Colonic mucosa (tissue), 4 donors: ENCODE measurements at regions not wholly inside any gene's neighbourhood (a gene's known extent, or its start where the extent isn't known, plus 50 kb on each side); places are given as distances from the start of the nearest gene placed in this dataset.

ENCODE experiments used
- DNase-seq: peaks from one replicate; pipeline ENCODE4 v3.0.0-alpha.2; 2020
- H3K27ac ChIP-seq: fragments of 200-600 bp; one replicate; pipeline ENCODE4 v1.8.0; 2021
- H3K27me3 ChIP-seq: fragments of 200-600 bp; one replicate; pipeline ENCODE4 v1.8.0; 2021
- H3K36me3 ChIP-seq: fragments of 200-600 bp; one replicate; pipeline ENCODE4 v1.8.0; 2021
- H3K4me1 ChIP-seq: fragments of 200-600 bp; one replicate; pipeline ENCODE4 v1.8.0; 2021; ENCODE audit warnings: mild to moderate bottlenecking
- H3K4me3 ChIP-seq: fragments of 200-600 bp; one replicate; pipeline ENCODE4 v1.8.0; 2021
- H3K9ac ChIP-seq, 2 donors: one replicate each; pipeline ENCODE4 v1.7.0; 2013; ENCODE audit warnings: control low read depth in 2 of 2, low read depth in 2 of 2, low read length in 2 of 2
- H3K9me3 ChIP-seq: fragments of 200-600 bp; one replicate; pipeline ENCODE4 v1.8.0; 2021
- intact Hi-C: fragments of 100-400 bp; cut with DNase I; formaldehyde crosslinking; loops from one replicate; pipeline ENCODE4 v1.14.1; 2022
- TF ChIP-seq, protein P1 (sequence below): fragments of 200-600 bp; IDR thresholded peaks from one replicate; pipeline ENCODE4 v1.8.0; 2022; ENCODE audit warnings: antibody characterized with exemption, mild to moderate bottlenecking
- donor health status: healthy.
- donor health status: DM: no; HTN: no; CAD: no.
- donor health status: DM: no; HTN: no; CAD: no.

DNA sequence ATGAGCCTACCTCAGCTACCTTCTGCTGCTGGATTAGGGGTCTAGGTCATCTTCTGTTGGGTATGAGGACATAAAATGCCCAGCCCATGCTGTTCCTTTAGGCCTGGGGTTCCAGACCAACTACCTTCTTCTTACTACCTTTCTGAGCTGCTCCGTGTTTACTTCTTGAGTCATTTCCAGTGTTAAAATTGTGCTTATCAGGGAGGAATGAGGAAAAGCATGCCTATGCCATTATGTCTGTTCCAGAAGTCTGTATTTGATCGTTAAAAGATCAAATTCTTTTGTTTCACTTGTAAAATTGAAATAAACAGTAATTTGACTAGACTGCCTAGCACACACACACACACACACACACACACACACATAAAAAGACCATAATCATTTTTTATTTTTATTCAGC is 1912.7 kb upstream of the TENM3 start:
- no peaks in the 10 kb centered on the region for H3K36me3 ChIP-seq
- no peaks in the 10 kb centered on the region for H3K4me1 ChIP-seq
- TF ChIP-seq, protein P1, sequence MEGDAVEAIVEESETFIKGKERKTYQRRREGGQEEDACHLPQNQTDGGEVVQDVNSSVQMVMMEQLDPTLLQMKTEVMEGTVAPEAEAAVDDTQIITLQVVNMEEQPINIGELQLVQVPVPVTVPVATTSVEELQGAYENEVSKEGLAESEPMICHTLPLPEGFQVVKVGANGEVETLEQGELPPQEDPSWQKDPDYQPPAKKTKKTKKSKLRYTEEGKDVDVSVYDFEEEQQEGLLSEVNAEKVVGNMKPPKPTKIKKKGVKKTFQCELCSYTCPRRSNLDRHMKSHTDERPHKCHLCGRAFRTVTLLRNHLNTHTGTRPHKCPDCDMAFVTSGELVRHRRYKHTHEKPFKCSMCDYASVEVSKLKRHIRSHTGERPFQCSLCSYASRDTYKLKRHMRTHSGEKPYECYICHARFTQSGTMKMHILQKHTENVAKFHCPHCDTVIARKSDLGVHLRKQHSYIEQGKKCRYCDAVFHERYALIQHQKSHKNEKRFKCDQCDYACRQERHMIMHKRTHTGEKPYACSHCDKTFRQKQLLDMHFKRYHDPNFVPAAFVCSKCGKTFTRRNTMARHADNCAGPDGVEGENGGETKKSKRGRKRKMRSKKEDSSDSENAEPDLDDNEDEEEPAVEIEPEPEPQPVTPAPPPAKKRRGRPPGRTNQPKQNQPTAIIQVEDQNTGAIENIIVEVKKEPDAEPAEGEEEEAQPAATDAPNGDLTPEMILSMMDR: no peak
- H3K9ac ChIP-seq: no peak overlapping the region
- H3K4me3 ChIP-seq: no peak overlapping the region
- intact Hi-C loops: no loop called here
- no peaks in the 10 kb centered on the region for H3K9me3 ChIP-seq
- H3K27ac ChIP-seq: no peak overlapping the region
- no peaks in the 10 kb centered on the region for H3K27me3 ChIP-seq
- no peak for DNase-seq

DNA sequence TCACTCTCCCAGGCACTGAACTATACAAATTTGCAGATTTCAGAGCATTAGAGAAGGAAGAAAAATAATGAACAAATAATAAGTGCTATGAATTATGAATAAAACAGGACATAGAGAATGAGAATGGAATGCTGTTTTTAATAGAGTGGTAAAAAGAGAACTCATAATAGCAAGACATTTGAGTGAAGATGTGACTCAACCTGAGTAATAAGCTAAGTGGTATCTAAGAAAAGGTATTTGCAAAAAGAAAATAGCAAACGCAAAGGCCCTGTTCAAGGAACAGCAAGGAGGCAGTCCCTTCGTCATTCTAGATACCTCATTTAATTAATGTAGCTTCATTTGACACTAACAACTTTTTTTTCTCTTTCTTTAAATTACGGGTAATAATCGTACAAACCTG is 1910.0 kb upstream of the TENM3 start:
- DNase-seq: no peak
- Histone ChIP-seq H3K9ac (no peak overlapping the region), H3K4me3 (no peak overlapping the region), H3K9me3 (no peaks in the 10 kb centered on the region), H3K36me3 (no peaks in the 10 kb centered on the region), H3K4me1 (no peaks in the 10 kb centered on the region), H3K27me3 (no peaks in the 10 kb centered on the region), H3K27ac (no peak overlapping the region)
- TF ChIP-seq, protein P1: no peak
- intact Hi-C loops: no loop called here

DNA sequence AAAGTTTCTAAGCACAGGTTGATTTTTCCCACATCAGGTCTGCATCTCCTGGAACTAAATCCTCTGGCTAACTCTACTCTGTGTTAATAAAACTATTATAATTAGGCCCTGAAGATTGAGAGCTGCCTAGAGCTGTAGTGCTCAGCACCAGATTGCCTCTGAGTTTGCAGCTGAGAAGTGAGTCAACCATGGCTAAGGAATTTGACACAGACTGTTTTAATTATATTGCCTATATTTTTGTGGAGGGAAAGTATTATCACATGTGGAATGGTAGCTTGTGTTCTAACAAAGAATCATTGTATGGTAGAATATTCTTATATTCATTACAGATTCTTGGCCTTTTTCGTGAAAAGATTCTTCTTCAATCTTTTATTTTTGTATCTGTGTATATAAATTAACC is 1907.6 kb upstream of the TENM3 start:
- no peaks in the 10 kb centered on the region for H3K9me3 ChIP-seq
- H3K4me1 ChIP-seq: no peaks in the 10 kb centered on the region
- TF ChIP-seq, protein P1: no peak
- no peak overlapping the region for H3K4me3 ChIP-seq
- no peak overlapping the region for H3K27ac ChIP-seq
- H3K9ac ChIP-seq: no peak overlapping the region
- H3K36me3 ChIP-seq: no peaks in the 10 kb centered on the region
- H3K27me3 ChIP-seq: no peaks in the 10 kb centered on the region
- intact Hi-C loops: no loop called here
- DNase-seq: no peak

DNA sequence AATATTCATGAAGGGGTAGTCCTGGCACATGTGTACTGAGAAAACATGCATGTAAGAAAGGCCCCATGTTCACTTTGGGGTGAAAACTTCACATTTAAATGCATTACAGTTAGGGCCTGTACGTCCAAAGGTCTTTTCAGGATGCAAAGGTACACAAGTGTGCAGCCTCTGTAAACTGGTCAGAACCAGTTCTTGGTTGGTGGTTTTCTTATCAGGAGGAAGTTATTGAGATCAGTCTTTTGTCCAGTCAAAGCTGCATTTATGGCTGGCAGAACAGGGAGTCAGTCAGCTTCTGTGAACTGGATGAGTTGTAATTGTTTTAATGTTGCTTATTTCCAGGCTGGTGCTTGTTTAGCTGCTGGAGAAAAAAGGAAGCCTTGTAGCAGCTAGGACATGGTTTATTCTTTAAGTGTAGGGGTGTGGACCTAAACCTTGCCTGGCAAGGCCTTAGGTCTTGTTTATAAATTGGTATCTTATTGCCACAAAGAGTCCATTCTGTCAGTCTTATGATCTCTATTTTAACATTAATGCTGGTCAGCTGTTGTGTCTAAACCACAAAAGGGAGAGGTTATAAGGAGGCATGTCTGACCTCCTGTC is 1906.6 kb upstream of the TENM3 start:
- TF ChIP-seq, protein P1: no peak
- Histone ChIP-seq H3K9me3 (no peaks in the 10 kb centered on the region), H3K27me3 (no peaks in the 10 kb centered on the region), H3K36me3 (no peaks in the 10 kb centered on the region), H3K4me3 (no peak overlapping the region), H3K9ac (no peak overlapping the region), H3K27ac (no peak overlapping the region), H3K4me1 (no peaks in the 10 kb centered on the region)
- DNase-seq: no peak
- intact Hi-C loops: no loop called here

DNA sequence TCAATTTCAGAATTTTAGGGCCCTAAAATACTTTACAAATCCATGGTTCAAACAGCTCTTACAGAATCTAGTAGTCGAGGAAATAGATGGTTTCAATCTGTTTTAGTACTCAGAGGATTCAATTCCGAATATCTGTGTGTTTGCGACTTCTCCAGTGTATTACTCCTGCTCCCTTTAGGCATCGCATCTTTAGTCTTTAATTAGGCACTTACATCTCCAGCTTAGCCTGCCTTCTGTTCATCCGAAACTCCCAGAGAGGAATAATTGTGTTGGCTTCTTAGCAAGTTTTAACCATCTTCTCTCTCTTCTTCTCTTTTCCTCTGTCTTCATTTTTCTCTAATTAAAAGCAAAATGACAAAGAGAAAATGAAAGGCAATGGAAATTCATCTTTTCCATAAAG is 1901.3 kb upstream of the TENM3 start:
- H3K27me3 ChIP-seq: no peaks in the 10 kb centered on the region
- no peak overlapping the region for H3K9ac ChIP-seq
- intact Hi-C loops: no loop called here
- no peak overlapping the region for H3K4me3 ChIP-seq
- no peak for DNase-seq
- TF ChIP-seq, protein P1: no peak
- H3K4me1 ChIP-seq: no peaks in the 10 kb centered on the region
- H3K9me3 ChIP-seq: no peaks in the 10 kb centered on the region
- H3K27ac ChIP-seq: no peak overlapping the region
- no peaks in the 10 kb centered on the region for H3K36me3 ChIP-seq
